ENCODE measurements at regions not wholly inside any gene's neighbourhood (a gene's known extent, or its start where the extent isn't known, plus 50 kb on each side); places are given as distances from the start of the nearest gene placed in this dataset.

- TF ChIP-seq, protein P1, sequence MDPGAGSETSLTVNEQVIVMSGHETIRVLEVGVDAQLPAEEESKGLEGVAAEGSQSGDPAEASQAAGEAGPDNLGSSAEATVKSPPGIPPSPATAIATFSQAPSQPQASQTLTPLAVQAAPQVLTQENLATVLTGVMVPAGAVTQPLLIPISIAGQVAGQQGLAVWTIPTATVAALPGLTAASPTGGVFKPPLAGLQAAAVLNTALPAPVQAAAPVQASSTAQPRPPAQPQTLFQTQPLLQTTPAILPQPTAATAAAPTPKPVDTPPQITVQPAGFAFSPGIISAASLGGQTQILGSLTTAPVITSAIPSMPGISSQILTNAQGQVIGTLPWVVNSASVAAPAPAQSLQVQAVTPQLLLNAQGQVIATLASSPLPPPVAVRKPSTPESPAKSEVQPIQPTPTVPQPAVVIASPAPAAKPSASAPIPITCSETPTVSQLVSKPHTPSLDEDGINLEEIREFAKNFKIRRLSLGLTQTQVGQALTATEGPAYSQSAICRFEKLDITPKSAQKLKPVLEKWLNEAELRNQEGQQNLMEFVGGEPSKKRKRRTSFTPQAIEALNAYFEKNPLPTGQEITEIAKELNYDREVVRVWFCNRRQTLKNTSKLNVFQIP (CRISPR knock-in tag; IDR thresholded peaks at IDR 0.05; ENCODE audit: borderline replicate concordance, low read depth) = no peak
- no peak for TF ChIP-seq ARNTL (CRISPR knock-in tag; IDR thresholded peaks at IDR 0.05; ENCODE audit: borderline replicate concordance, low read depth)
- TF ChIP-seq, protein P2, sequence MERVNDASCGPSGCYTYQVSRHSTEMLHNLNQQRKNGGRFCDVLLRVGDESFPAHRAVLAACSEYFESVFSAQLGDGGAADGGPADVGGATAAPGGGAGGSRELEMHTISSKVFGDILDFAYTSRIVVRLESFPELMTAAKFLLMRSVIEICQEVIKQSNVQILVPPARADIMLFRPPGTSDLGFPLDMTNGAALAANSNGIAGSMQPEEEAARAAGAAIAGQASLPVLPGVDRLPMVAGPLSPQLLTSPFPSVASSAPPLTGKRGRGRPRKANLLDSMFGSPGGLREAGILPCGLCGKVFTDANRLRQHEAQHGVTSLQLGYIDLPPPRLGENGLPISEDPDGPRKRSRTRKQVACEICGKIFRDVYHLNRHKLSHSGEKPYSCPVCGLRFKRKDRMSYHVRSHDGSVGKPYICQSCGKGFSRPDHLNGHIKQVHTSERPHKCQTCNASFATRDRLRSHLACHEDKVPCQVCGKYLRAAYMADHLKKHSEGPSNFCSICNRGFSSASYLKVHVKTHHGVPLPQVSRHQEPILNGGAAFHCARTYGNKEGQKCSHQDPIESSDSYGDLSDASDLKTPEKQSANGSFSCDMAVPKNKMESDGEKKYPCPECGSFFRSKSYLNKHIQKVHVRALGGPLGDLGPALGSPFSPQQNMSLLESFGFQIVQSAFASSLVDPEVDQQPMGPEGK (CRISPR knock-in tag; IDR thresholded peaks at IDR 0.05; ENCODE audit: borderline replicate concordance) = no peak
- no peak for TF ChIP-seq BACH2 (CRISPR knock-in tag; IDR thresholded peaks at IDR 0.05; ENCODE audit: borderline replicate concordance)
- TF ChIP-seq ZFP30 (CRISPR knock-in tag; IDR thresholded peaks at IDR 0.05) = no peak
- TF ChIP-seq TCF4 (CRISPR knock-in tag; IDR thresholded peaks at IDR 0.05; ENCODE audit: borderline replicate concordance) = no peak
- no peak for TF ChIP-seq RARB (CRISPR knock-in tag; IDR thresholded peaks at IDR 0.05)
- no peak for TF ChIP-seq ZNF70 (CRISPR knock-in tag; IDR thresholded peaks at IDR 0.05)
- TF ChIP-seq, protein P3, sequence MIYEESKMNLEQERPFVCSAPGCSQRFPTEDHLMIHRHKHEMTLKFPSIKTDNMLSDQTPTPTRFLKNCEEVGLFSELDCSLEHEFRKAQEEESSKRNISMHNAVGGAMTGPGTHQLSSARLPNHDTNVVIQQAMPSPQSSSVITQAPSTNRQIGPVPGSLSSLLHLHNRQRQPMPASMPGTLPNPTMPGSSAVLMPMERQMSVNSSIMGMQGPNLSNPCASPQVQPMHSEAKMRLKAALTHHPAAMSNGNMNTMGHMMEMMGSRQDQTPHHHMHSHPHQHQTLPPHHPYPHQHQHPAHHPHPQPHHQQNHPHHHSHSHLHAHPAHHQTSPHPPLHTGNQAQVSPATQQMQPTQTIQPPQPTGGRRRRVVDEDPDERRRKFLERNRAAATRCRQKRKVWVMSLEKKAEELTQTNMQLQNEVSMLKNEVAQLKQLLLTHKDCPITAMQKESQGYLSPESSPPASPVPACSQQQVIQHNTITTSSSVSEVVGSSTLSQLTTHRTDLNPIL (CRISPR knock-in tag; IDR thresholded peaks at IDR 0.05; ENCODE audit: low read depth) = no peak
- TF ChIP-seq TOX (CRISPR knock-in tag; IDR thresholded peaks at IDR 0.05; ENCODE audit: borderline replicate concordance) = no peak
These were observed 171.1 kb upstream of the MYT1L start for GRCh38 chr2:2502201-2502549.

Data from SK-N-SH treated with all-trans-retinoic acid at 6 μM for 48 hours (cell line).